ENCODE measurements at regions not wholly inside any gene's neighbourhood (a gene's known extent, or its start where the extent isn't known, plus 50 kb on each side); places are given as distances from the start of the nearest gene placed in this dataset.
"Not testable (repeated sequence)": the region's sequence is repeated elsewhere in the genome, so short reads cannot be mapped to it uniquely, and the experiment has no call there.

DNA sequence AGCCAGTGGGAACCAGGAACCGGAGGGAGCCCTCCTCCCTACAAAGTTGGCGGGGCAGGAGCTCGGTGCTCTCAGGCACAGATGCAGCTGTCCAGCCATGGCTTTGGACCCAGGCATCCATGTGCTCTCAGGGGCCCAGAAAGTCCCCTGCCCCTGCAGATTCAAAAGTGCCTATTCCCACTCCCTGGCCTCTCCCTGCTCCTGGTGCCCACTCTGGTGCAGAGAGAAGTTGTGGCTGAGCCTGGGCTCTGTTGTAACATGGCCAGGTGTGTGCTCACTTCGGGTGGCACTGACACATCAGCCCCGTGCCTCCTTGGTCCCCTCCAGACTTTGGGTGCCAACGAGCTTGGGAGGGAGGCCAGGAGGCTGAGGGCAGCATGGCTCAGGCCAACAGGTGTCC, 315.8 kb upstream of the KYNU start:
- DNase-seq: no peak

GRCh38 chr2:142557391-142557790, 320.1 kb upstream of the KYNU start:
- DNase-seq: no peak

DNA sequence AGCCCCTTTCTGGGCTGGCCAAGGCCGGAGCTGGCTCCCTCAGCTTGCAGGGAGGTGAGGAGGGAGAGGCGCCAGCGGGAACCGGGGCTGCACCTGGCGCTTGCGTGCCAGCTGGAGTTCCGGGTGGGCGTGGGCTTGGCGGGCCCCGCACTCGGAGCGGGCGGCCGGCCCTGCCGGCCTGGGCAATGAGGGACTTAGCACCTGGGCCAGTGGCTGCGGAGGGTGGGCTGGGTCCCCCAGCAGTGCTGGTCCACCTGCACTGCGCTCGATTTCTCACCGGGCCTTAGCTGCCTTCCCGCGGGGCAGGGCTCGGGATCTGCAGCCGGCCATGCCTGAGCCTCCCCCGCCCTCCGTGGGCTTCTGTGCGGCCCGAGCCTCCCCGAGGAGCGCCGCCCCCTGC, 331.5 kb upstream of the KYNU start:
- DNase-seq: not testable (repeated sequence)

- DNase-seq: no peak
These were observed 332.4 kb upstream of the KYNU start for GRCh38 chr2:142545036-142545435.

DNA sequence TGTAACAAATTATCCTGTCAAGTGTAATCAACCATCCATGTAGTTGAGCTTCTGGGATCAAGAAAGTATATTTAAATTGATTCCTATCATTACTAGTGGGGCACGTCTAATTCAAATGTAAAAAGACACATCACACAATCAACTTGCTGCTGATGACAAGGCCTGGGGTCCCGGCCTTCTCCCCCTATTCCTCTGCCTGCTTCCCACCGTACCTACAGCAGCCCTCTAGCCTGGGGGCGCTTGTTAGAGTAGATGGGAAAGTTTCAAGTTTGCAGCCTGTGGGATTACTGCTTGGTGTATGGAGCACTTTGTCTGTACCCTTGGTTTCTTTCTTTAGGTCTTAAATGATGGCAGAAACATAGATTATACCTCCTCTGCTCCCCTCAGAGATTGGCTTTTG, 333.3 kb upstream of the KYNU start:
- DNase-seq: no peak

DNA sequence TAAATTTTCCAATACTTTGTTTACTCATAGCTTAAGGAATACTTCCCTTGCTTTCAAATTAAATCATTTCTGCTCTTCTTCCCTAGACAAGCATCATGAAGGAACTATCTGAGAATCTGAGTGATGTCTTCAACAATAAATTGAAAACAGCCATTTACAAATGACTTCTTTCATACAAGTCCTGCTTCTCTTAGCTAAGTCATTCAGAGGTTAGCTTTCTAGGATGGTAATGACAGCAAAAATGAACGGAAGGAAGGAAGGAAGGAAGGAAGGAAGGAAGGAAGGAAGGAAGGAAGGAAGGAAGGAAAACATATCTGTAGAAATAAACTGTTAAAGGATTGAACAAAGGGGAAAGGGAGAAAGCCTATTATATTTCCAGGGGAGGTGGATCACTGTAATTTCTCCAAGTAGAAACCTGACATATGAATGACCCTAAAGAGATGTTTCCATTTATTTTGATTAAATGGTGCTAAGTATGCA, 335.0 kb upstream of the KYNU start:
- no peak for DNase-seq

- no peak for DNase-seq
These were observed 340.5 kb upstream of the KYNU start for GRCh38 chr2:142536966-142537365.

- DNase-seq: no peak
These were observed 341.0 kb upstream of the KYNU start for GRCh38 chr2:142536492-142536891.

- DNase-seq: no peak
These were observed 342.2 kb upstream of the KYNU start for GRCh38 chr2:142535311-142535710.

GRCh38 chr2:142533177-142533576, 344.3 kb upstream of the KYNU start:
- DNase-seq: no peak

DNA sequence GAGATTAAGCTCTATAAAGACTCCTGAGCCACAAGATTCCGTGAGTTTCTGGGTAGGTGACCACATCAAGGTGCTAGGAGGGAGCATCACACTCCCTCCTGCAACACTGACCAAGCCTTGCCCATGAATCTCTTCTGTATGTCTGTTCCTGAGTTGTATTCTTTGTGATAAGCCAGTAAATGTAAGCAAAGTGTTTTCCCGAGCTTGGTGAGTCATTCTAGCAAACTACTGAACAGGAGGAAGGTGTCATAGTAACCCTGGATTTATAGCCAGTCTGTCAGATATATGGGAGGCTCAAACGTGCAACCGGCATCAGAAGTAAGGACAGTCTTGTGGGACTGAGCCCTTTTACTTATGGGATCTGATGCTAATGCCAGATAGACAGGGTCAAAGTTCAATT, 346.1 kb upstream of the KYNU start:
- DNase-seq: no peak

DNA sequence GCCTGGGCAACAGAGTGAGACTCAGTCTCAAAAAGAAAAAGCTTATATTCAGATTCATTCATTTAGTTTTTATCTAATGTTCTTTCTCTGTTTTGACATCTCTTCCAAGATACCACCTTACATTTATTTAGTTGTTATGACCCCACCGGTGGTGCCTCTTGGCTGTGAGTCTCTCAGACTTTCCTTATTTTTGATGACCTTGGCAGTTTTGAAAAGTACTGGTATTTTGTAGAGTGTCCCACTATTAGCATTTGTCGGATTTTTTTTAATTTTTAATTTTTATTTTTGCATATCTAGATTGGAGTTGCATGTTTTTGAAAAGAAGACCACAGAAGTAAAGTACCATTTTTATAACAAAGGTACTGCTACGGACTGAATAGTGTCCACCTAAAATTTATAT, 351.7 kb upstream of the KYNU start:
- DNase-seq: no peak

DNA sequence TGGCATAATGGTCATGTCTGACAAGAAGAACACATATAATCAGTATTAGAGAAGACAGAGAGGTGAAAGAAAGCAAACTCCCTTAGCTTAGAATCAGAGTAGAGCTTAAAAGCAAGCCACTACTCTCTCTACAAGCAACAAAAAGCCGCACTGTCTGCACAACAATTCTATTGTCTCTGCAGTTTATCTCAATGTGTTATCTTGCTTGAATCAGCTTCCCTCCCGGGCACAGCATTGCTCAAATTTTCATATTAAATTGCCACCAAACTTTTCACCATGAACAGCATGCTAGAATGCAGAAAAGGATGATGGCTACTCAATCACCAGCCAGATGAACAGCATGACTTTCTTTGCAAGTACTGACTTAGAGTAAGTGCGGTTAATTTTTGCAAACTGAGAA, 356.0 kb upstream of the KYNU start:
- no peak for DNase-seq

GRCh38 chr2:142515493-142515892, 362.0 kb upstream of the KYNU start:
- no peak for DNase-seq

DNA sequence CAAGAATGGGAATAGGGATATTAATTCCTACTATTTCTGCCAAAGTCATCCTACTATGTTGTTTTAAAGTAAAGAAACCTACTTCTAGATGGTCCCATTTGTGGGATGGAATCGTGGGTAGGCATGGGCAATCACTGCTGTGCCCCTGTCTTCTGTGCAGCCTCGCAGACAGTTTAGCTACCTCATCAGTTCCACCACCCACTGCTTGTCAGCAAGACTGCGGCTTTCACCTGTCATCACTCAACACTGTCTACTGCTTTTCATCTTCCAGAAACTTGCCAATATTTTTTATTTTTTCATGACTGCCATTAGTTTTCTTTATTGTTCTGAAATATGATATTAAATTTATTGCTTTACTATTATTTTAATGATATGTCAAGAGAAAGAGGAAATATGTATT, 368.1 kb upstream of the KYNU start:
- DNase-seq: no peak

GRCh38 chr2:142504754-142505153, 372.7 kb upstream of the KYNU start:
- no peak for DNase-seq

DNA sequence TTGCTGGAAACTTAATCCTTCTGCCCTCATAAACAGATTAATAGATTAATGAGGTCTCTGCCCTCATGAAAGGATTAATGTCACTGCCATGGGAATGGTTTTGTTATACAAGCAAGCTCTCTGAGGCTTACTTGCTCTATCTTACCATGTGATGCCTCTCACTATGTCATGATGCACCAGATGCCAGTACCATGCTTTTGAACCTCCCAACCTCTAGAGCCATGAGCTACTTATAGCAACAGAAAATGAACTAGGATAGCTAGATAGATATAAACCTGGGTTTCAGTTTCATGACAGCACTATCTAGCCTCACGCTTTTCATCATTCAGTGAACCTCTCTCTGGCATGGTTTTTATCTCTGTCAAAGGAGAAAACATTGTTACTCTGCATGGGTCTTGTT, 371.6 kb upstream of the LRP1B start:
- DNase-seq: no peak

DNA sequence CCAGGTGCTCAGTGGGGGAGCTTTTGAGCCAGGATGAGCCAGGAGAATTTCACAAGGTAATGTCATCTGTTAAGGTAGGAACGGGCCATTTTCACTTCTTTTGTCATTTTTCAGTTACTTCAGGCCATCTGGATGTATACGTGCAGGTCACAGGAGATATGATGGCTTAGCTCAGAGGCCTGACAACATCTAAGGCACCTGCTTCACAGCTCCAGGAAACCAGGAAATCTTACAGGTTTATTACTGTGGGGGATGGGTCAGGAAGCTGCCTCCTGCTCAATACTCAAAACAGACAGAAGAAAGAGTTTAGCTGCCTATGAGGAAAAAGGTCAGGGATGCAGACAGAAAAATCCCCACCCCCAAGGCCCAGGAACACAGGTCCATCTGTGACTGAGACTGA, 364.3 kb upstream of the LRP1B start:
- DNase-seq: no peak

- DNase-seq: not testable (repeated sequence)
These were observed 358.8 kb upstream of the LRP1B start for GRCh38 chr2:142489631-142490030.

DNA sequence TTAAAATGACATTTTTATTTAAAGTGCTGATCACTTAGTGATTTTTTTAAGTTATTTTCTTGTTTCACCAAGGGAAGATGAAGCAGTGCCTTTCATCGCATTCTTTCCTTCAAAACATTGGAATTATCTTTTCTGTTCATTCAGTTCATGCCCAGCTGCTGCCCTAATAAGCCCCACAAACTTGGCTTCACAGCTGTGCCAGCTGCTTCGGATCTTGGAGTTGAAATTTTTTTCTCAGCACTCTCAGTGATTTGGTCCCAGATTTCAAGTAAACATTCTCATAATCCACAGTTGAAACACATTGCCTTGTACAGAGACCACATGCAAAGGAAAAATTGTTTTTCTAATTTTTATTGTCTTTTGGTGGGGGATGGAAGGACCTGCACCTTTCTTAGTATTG, 353.3 kb upstream of the LRP1B start:
- no peak for DNase-seq

DNA sequence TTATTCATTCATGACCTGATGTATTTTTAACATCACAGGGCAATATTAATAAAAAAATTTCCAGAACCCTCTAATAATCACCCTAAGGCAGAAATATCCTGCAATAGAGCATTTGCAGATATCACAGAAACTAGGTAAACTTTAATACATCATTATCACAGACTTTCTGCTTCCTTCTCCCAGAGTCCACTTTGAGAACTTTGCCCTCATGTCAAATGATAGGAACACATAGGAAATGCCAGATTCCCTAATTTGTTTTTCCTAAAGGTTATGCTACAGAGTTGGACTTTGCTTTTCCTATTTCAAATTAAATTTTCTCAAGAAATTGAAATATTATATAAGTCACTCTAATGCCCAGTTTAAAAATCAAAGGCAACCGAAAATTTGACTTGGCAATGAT, 352.8 kb upstream of the LRP1B start:
- no peak for DNase-seq

GRCh38 chr2:142478206-142478605, 347.4 kb upstream of the LRP1B start:
- DNase-seq: no peak

DNA sequence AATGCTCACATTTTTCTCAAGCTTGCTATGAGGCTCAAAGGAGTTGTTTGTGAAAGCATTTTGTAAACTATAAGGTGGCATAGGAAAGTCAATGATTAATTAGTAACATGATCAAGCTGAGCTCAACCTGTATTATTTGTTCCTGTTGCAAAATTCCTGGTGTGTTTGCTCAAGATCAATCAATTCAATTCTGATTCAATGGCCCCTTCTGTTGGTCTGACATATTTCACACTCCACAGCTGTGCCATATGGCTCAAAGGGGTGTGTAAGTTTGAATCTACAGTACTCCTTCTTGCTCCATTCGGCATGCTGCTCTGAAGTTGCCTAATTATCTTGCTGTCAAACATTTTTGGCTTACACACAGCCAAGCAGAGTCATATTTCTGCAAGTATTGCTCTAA, 341.6 kb upstream of the LRP1B start:
- DNase-seq: peak; percentile 1

DNA sequence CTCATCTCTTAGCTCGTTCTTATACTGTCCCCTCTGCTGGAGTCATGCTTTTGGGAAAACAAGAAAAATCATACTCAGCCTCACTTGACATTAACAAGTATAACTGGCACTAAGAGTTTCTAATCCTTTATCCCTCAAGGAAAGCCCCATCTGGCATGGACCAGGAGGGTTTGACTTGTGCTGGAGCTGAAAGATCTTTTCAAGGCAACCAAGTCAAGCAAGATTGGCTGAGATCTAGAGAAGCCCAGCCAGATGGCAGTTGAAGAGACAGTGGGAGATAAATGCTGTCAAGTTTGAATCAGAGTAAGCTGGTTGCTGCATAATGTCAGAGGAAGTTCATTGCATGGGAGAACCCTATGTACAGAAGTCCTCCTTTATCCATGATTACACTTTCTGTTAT, 336.5 kb upstream of the LRP1B start:
- DNase-seq: no peak

DNA sequence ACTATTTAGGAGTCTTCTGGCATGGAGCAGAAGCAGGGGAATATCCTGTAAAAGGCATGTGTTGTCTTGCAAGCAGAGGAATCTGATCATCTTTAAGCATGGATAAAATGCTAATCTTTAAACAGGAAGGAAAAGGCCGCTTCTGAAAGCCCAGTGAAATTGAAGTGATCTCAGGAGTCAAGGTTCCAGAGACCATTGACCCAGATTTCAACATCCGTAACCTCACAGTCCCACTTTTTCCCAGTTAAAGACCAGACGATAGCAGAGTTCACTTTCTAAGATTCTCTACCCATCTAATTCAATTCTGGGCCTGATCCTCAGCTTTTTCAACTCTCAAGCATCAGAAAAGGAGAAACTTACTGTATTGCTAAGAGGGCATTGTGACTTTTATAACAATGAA, 332.2 kb upstream of the LRP1B start:
- DNase-seq: no peak

DNA sequence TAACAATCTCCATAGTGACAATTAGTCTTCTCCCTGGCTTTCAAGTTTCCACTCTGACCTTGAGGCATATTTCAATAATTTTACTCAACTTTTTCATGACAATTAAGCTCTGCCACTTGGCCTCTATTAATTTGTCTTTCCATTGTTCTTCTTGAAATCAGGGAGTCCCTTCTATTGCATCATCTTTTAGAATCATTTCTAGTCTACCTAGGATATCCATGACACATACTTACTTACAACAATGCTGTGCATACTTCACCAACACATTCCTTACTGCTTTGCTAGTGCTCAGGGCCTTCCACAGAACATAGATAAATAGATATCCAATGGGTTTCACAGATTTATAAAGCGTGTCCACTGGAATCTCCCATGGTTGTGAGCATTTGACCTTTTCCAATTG, 331.5 kb upstream of the LRP1B start:
- no peak for DNase-seq

All from NCI-H774 (cell line).